ENCODE measurements at regions not wholly inside any gene's neighbourhood (a gene's known extent, or its start where the extent isn't known, plus 50 kb on each side); places are given as distances from the start of the nearest gene placed in this dataset.
"Not testable (repeated sequence)": the region's sequence is repeated elsewhere in the genome, so short reads cannot be mapped to it uniquely, and the experiment has no call there.

GRCh38 chr2:90289291-90289980 lies 1598.0 kb downstream of the RPIA start:
- not testable (repeated sequence) for H3K27ac ChIP-seq

GRCh38 chr2:90290701-90291100 lies 1599.2 kb downstream of the RPIA start:
- not testable (repeated sequence) for H3K27ac ChIP-seq

- H3K27ac ChIP-seq: not testable (repeated sequence)
These were observed 1599.9 kb downstream of the RPIA start for GRCh38 chr2:90291168-90291883.

GRCh38 chr2:90291934-90292333 lies 1600.5 kb downstream of the RPIA start:
- not testable (repeated sequence) for H3K27ac ChIP-seq

GRCh38 chr2:90292451-90292850 lies 1601.0 kb downstream of the RPIA start:
- not testable (repeated sequence) for H3K27ac ChIP-seq

GRCh38 chr2:90293224-90293623 lies 1601.8 kb downstream of the RPIA start:
- not testable (repeated sequence) for H3K27ac ChIP-seq

GRCh38 chr2:90293806-90294205 lies 1602.3 kb downstream of the RPIA start:
- H3K27ac ChIP-seq: not testable (repeated sequence)

GRCh38 chr2:90295036-90295750 lies 1603.7 kb downstream of the RPIA start:
- H3K27ac ChIP-seq: not testable (repeated sequence)

- H3K27ac ChIP-seq: not testable (repeated sequence)
These were observed 1605.0 kb downstream of the RPIA start for GRCh38 chr2:90296484-90296777.

GRCh38 chr2:90297701-90298100 lies 1606.2 kb downstream of the RPIA start:
- not testable (repeated sequence) for H3K27ac ChIP-seq

GRCh38 chr2:90298126-90298755 lies 1606.8 kb downstream of the RPIA start:
- not testable (repeated sequence) for H3K27ac ChIP-seq

GRCh38 chr2:90298983-90299382 lies 1607.5 kb downstream of the RPIA start:
- H3K27ac ChIP-seq: not testable (repeated sequence)

GRCh38 chr2:90322982-90323381 lies 1631.5 kb downstream of the RPIA start:
- not testable (repeated sequence) for H3K27ac ChIP-seq

- H3K27ac ChIP-seq: not testable (repeated sequence)
These were observed 1632.4 kb downstream of the RPIA start for GRCh38 chr2:90323612-90324558.

- not testable (repeated sequence) for H3K27ac ChIP-seq
These were observed 1633.2 kb downstream of the RPIA start for GRCh38 chr2:90324672-90325071.

- H3K27ac ChIP-seq: not testable (repeated sequence)
These were observed 1634.4 kb downstream of the RPIA start for GRCh38 chr2:90325796-90326353.

- H3K27ac ChIP-seq: not testable (repeated sequence)
These were observed 1664.1 kb downstream of the RPIA start for GRCh38 chr2:90355546-90355945.

GRCh38 chr2:90359344-90359743 lies 1667.9 kb downstream of the RPIA start:
- not testable (repeated sequence) for H3K27ac ChIP-seq

GRCh38 chr2:90359887-90360730 lies 1668.6 kb downstream of the RPIA start:
- not testable (repeated sequence) for H3K27ac ChIP-seq

GRCh38 chr2:90360731-90361035 lies 1669.2 kb downstream of the RPIA start:
- not testable (repeated sequence) for H3K27ac ChIP-seq
